Liver (tissue), 7 donors: ENCODE measurements at regions not wholly inside any gene's neighbourhood (a gene's known extent, or its start where the extent isn't known, plus 50 kb on each side); places are given as distances from the start of the nearest gene placed in this dataset.
A peak's percentile ranks its signal among the peaks of the same experiment; 100 is the strongest.

ENCODE experiments used
- DNase-seq: peaks from one replicate; pipeline ENCODE4 v3.0.0-alpha.2; 2017; ENCODE audit warnings: low spot score
- H3K27ac ChIP-seq, 2 donors: one replicate each; pipeline ENCODE4 v1.7.0; 2013; ENCODE audit warnings: inconsistent platforms in 2 of 2, low read length in 2 of 2, control low read depth in 1 of 2, low read depth in 1 of 2, mild to moderate bottlenecking in 1 of 2
- H3K27me3 ChIP-seq, 4 donors: one replicate each; pipeline versions ENCODE4 v1.6.1 to v1.7.0; 2013; ENCODE audit warnings: low read length in 3 of 4, inconsistent platforms in 1 of 4, mild to moderate bottlenecking in 1 of 4, moderate library complexity in 1 of 4; ENCODE audit not compliant: control insufficient read depth in 4 of 4, insufficient read depth in 4 of 4
- H3K36me3 ChIP-seq, 4 donors: one replicate each; pipeline versions ENCODE4 v1.6.1 to v1.7.0; 2013; ENCODE audit warnings: low read length in 3 of 4, mild to moderate bottlenecking in 3 of 4, low read depth in 1 of 4, moderate library complexity in 1 of 4; ENCODE audit not compliant: control insufficient read depth in 4 of 4, insufficient read depth in 3 of 4
- H3K4me1 ChIP-seq, 4 donors: one replicate each; pipeline versions ENCODE4 v1.6.1 to v1.7.0; 2013; ENCODE audit warnings: low read length in 3 of 4, mild to moderate bottlenecking in 3 of 4, moderate library complexity in 1 of 4; ENCODE audit not compliant: control insufficient read depth in 4 of 4, insufficient read depth in 4 of 4
- H3K4me3 ChIP-seq, 3 donors: one replicate each; pipeline versions ENCODE4 v1.6.1 to v1.7.0; 2013; ENCODE audit warnings: low read length in 3 of 3, control low read depth in 1 of 3, low read depth in 1 of 3, mild to moderate bottlenecking in 1 of 3
- H3K9ac ChIP-seq, 2 donors: one replicate each; pipeline ENCODE4 v1.7.0; 2013; ENCODE audit warnings: low read length in 2 of 2, mild to moderate bottlenecking in 2 of 2, moderate library complexity in 2 of 2, control low read depth in 1 of 2, low read depth in 1 of 2
- H3K9me3 ChIP-seq, 4 donors: one replicate each; pipeline versions ENCODE4 v1.6.1 to v1.7.0; 2013; ENCODE audit warnings: low read length in 3 of 4; ENCODE audit not compliant: control insufficient read depth in 4 of 4
- ATF3 ChIP-seq: IDR thresholded peaks from 2 replicates; pipeline ENCODE4 v1.6.1; 2016; ENCODE audit warnings: antibody characterized with exemption
- FOXA2 ChIP-seq: IDR thresholded peaks from 2 replicates; pipeline ENCODE4 v1.6.1; 2016; ENCODE audit warnings: antibody characterized with exemption
- GABPA ChIP-seq, 2 donors: IDR thresholded peaks in 1 of 2; conservative IDR thresholded peaks in 1 of 2; 2 replicates each; pipeline ENCODE4 v1.6.1; 2016; ENCODE audit warnings: antibody characterized with exemption in 2 of 2, mild to moderate bottlenecking in 1 of 2, moderate library complexity in 1 of 2
- HNF4A ChIP-seq, 2 donors: conservative IDR thresholded peaks; 2 replicates each; pipeline ENCODE4 v1.6.1; 2016; ENCODE audit warnings: antibody characterized with exemption in 2 of 2, mild to moderate bottlenecking in 2 of 2
- JUND ChIP-seq, 2 donors: IDR thresholded peaks; 2 replicates each; pipeline ENCODE4 v1.6.1; 2016; ENCODE audit warnings: antibody characterized with exemption in 2 of 2
- NR2F2 ChIP-seq: IDR thresholded peaks from 2 replicates; pipeline ENCODE4 v1.6.1; 2016; ENCODE audit warnings: antibody characterized with exemption
- RAD21 ChIP-seq, 2 donors: IDR thresholded peaks; 2 replicates each; pipeline ENCODE4 v1.6.1; 2016; ENCODE audit warnings: antibody characterized with exemption in 2 of 2, mild to moderate bottlenecking in 2 of 2
- REST ChIP-seq: IDR thresholded peaks from 2 replicates; pipeline ENCODE4 v1.6.1; 2016; ENCODE audit warnings: antibody characterized with exemption, mild to moderate bottlenecking
- RXRA ChIP-seq, 2 donors: IDR thresholded peaks; 2 replicates each; pipeline ENCODE4 v1.6.1; 2017 to 2018; ENCODE audit warnings: antibody characterized with exemption in 2 of 2, mild to moderate bottlenecking in 1 of 2
- SP1 ChIP-seq: IDR thresholded peaks from 2 replicates; pipeline ENCODE4 v1.6.1; 2018; ENCODE audit warnings: antibody characterized with exemption, mild to moderate bottlenecking
- TAF1 ChIP-seq: conservative IDR thresholded peaks from 2 replicates; pipeline ENCODE4 v1.6.1; 2016; ENCODE audit warnings: antibody characterized with exemption, mild to moderate bottlenecking
- YY1 ChIP-seq: IDR thresholded peaks from 2 replicates; pipeline ENCODE4 v1.6.1; 2016; ENCODE audit warnings: antibody characterized with exemption, mild to moderate bottlenecking
- ZBTB33 ChIP-seq: IDR thresholded peaks from 2 replicates; pipeline ENCODE4 v1.6.1; 2016; ENCODE audit warnings: antibody characterized with exemption
- WGBS: extraction: QIAGEN DNeasy Blood & Tissue Kit; methylation state at CpG from one replicate; pipeline ENCODE4 v1.1.7; 2013; 5-methylcytosine and 5-hydroxymethylcytosine counted together
- donor health status: healthy.
- donor health status: healthy.
- donor health status: healthy.
- donor health status: healthy.

- Histone ChIP-seq H3K9me3 (no peaks in the 10 kb centered on the region), H3K9ac (no peak overlapping the region), H3K27ac (peak overlapping the region in 1 of 2 donors; percentile 77), H3K4me1 (peaks cover 3 to 12% (median 8%) of the 10 kb centered on the region in 4 donors), H3K27me3 (no peaks in the 10 kb centered on the region), H3K4me3 (no peak overlapping the region), H3K36me3 (no peaks in the 10 kb centered on the region)
- no peak for DNase-seq
- 92% methylated on average over 2 of the region's 2 CpGs for WGBS
- TF ChIP-seq HNF4A (conservative IDR thresholded peaks at IDR 0.05) (no peak), FOXA2 (no peak)
Observed at GRCh38 chr14:36429692-36430091, 90.3 kb downstream of the NKX2-1 start.

- Histone ChIP-seq H3K4me3 (no peak overlapping the region), H3K9ac (no peak overlapping the region), H3K27ac (no peak overlapping the region), H3K27me3 (no peaks in the 10 kb centered on the region), H3K4me1 (peaks cover 3 to 12% (median 8%) of the 10 kb centered on the region in 4 donors), H3K36me3 (no peaks in the 10 kb centered on the region), H3K9me3 (no peaks in the 10 kb centered on the region)
- no peak for TF ChIP-seq SP1
- TF ChIP-seq JUND (IDR thresholded peaks at IDR 0.05) = no peak
- no peak for TF ChIP-seq RAD21 (IDR thresholded peaks at IDR 0.05)
- TF ChIP-seq ATF3 = no peak
- no peak for TF ChIP-seq YY1
- no peak for TF ChIP-seq GABPA (IDR thresholded peaks at IDR 0.05 in 1 of 2, conservative IDR thresholded peaks at IDR 0.05 in 1 of 2)
- no peak for DNase-seq
- WGBS = 95% methylated on average over 6 of the region's 6 CpGs
Observed at GRCh38 chr14:36428350-36428749, 91.7 kb downstream of the NKX2-1 start.

GRCh38 chr14:36426836-36427235, 93.2 kb downstream of the NKX2-1 start:
- DNase-seq = no peak
- 87% methylated on average over 1 of the region's 1 CpG for WGBS
- peaks cover 3 to 12% (median 8%) of the 10 kb centered on the region in 4 donors for H3K4me1 ChIP-seq
- H3K4me3 ChIP-seq = no peak overlapping the region
- no peaks in the 10 kb centered on the region for H3K36me3 ChIP-seq
- H3K9ac ChIP-seq = no peak overlapping the region
- H3K27ac ChIP-seq = no peak overlapping the region
- TF ChIP-seq NR2F2 = no peak
- TF ChIP-seq SP1 = no peak
- no peak for TF ChIP-seq TAF1
- TF ChIP-seq REST = no peak
- no peak for TF ChIP-seq RAD21 (IDR thresholded peaks at IDR 0.05)
- TF ChIP-seq FOXA2 = no peak
- no peak for TF ChIP-seq RXRA (IDR thresholded peaks at IDR 0.05)
- no peak for TF ChIP-seq ZBTB33
- no peak for TF ChIP-seq GABPA (IDR thresholded peaks at IDR 0.05 in 1 of 2, conservative IDR thresholded peaks at IDR 0.05 in 1 of 2)
- TF ChIP-seq HNF4A (conservative IDR thresholded peaks at IDR 0.05) = no peak
- H3K9me3 ChIP-seq = no peaks in the 10 kb centered on the region
- no peaks in the 10 kb centered on the region for H3K27me3 ChIP-seq
